PC-9 (cell line): ENCODE measurements at regions not wholly inside any gene's neighbourhood (a gene's known extent, or its start where the extent isn't known, plus 50 kb on each side); places are given as distances from the start of the nearest gene placed in this dataset.

ENCODE experiments used
- BruUV-seq: library from RNA; stranded (reverse); fragments of 400-500 nt; replicated peaks from 2 replicates; lab custom pipeline; 2021; lab: Mats Ljungman, UMichigan
- CTCF ChIA-PET: fragments of 300-600 bp; sonication (Branson Sonifier 250); formaldehyde crosslinking; loops from one replicate; lab custom pipeline; 2022; ENCODE audit warnings: antibody characterized with exemption; lab: Charles Lee
- POLR2A ChIA-PET: fragments of 300-600 bp; sonication (Branson Sonifier 250); formaldehyde crosslinking; loops from one replicate; lab custom pipeline; 2022; ENCODE audit warnings: antibody characterized with exemption; ENCODE audit not compliant: unreplicated experiment; lab: Charles Lee
- DNase-seq, 2 experiments: peaks; one replicate each; pipeline versions ENCODE4 v3.0.0 to v3.0.0-alpha.2; 2015 to 2022; ENCODE audit warnings: mixed read lengths in 1 of 2
- H2AFZ ChIP-seq: fragments of 200-600 bp; sonication (generic); 2 replicates; pipeline ENCODE4 v1.8.1; 2017; ENCODE audit warnings: antibody characterized with exemption
- H3F3A ChIP-seq: fragments of 200-600 bp; sonication (generic); 2 replicates; pipeline ENCODE4 v1.8.1; 2017; ENCODE audit warnings: antibody characterized with exemption, mild to moderate bottlenecking, low read depth; ENCODE audit not compliant: insufficient read depth
- H3K27ac ChIP-seq: fragments of 200-600 bp; sonication (generic); 2 replicates; pipeline ENCODE4 v1.6.1; 2016; ENCODE audit warnings: mixed run types
- H3K27me3 ChIP-seq: fragments of 200-600 bp; sonication (generic); 2 replicates; pipeline ENCODE4 v1.6.1; 2016; ENCODE audit warnings: low read depth, mixed run types; ENCODE audit not compliant: insufficient read depth
- H3K36me3 ChIP-seq: fragments of 200-600 bp; sonication (generic); 2 replicates; pipeline ENCODE4 v1.6.1; 2016; ENCODE audit warnings: low read depth, mixed run types
- H3K4me1 ChIP-seq: fragments of 200-600 bp; sonication (generic); replicated peaks from 2 replicates; pipeline ENCODE4 v1.6.1; 2016; ENCODE audit warnings: mixed run types; ENCODE audit not compliant: insufficient read depth
- H3K4me2 ChIP-seq: fragments of 200-600 bp; sonication (generic); 2 replicates; pipeline ENCODE4 v1.6.1; 2017; ENCODE audit warnings: mixed run types
- H3K4me3 ChIP-seq: fragments of 200-600 bp; sonication (generic); 2 replicates; pipeline ENCODE4 v1.6.1; 2016; ENCODE audit warnings: mixed run types
- H3K79me2 ChIP-seq: fragments of 200-600 bp; sonication (generic); 2 replicates; pipeline ENCODE4 v1.6.1; 2017; ENCODE audit warnings: low read depth, mixed run types
- H3K9me2 ChIP-seq: fragments of 200-600 bp; sonication (generic); 2 replicates; pipeline ENCODE4 v1.8.1; 2017; ENCODE audit warnings: mild to moderate bottlenecking; ENCODE audit not compliant: insufficient read depth
- H3K9me3 ChIP-seq: fragments of 200-600 bp; sonication (generic); 2 replicates; pipeline ENCODE4 v1.8.1; 2016; ENCODE audit warnings: low read depth; ENCODE audit not compliant: insufficient read depth
- H4K20me1 ChIP-seq: fragments of 200-600 bp; sonication (generic); 2 replicates; pipeline ENCODE4 v1.8.1; 2017; ENCODE audit not compliant: insufficient read depth
- EZH2 ChIP-seq: fragments of 200-600 bp; sonication (generic); IDR thresholded peaks from 2 replicates; pipeline ENCODE4 v1.8.0; 2017; ENCODE audit warnings: antibody characterized with exemption, low read depth
- intact Hi-C: fragments of 100-400 bp; cut with micrococcal nuclease; formaldehyde crosslinking; loops from one replicate; pipeline ENCODE4 v1.10.0; 2022; ENCODE audit not compliant: unreplicated experiment
- TF ChIP-seq, protein P1 (sequence below): fragments of 200-600 bp; sonication (generic); conservative IDR thresholded peaks from 2 replicates; pipeline ENCODE4 v1.6.1; 2017; ENCODE audit warnings: mixed run types, antibody characterized with exemption, mild to moderate bottlenecking, moderate library complexity

DNA sequence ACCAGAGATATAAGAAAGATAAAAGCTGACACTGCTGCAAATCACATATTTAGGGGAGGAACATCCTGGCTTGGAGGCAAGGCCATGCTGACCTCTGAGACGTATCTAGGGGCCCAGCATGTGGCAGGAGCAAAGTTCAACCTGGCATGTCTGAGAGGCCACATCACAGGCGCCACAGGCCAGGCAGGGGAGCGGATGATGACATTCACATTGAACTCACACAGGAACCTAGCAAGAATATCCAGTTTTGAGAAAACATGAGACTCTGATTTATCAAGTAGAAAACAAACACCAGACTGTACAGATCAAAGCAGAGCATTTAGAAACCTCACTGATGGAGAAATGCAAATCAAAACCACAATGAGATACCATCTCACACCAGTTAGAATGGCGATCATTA is 64.2 kb upstream of the STK32A start:
- H3K27ac ChIP-seq = no peak overlapping the region
- H3K4me2 ChIP-seq = no peak overlapping the region
- no peaks in the 10 kb centered on the region for H3F3A ChIP-seq
- no peak overlapping the region for H2AFZ ChIP-seq
- ChIA-PET POLR2A (no interaction called here), CTCF (no interaction called here)
- intact Hi-C loops = no loop called here
- H4K20me1 ChIP-seq = no peaks in the 10 kb centered on the region
- H3K36me3 ChIP-seq = no peaks in the 10 kb centered on the region
- H3K79me2 ChIP-seq = no peaks in the 10 kb centered on the region
- no peaks in the 10 kb centered on the region for H3K4me1 ChIP-seq
- no peaks in the 10 kb centered on the region for H3K9me2 ChIP-seq
- no TSS peak for BruUV-seq
- DNase-seq = peak in 1 of 2 experiments; percentile 50
- TF ChIP-seq EZH2 = no peak
- TF ChIP-seq, protein P1, sequence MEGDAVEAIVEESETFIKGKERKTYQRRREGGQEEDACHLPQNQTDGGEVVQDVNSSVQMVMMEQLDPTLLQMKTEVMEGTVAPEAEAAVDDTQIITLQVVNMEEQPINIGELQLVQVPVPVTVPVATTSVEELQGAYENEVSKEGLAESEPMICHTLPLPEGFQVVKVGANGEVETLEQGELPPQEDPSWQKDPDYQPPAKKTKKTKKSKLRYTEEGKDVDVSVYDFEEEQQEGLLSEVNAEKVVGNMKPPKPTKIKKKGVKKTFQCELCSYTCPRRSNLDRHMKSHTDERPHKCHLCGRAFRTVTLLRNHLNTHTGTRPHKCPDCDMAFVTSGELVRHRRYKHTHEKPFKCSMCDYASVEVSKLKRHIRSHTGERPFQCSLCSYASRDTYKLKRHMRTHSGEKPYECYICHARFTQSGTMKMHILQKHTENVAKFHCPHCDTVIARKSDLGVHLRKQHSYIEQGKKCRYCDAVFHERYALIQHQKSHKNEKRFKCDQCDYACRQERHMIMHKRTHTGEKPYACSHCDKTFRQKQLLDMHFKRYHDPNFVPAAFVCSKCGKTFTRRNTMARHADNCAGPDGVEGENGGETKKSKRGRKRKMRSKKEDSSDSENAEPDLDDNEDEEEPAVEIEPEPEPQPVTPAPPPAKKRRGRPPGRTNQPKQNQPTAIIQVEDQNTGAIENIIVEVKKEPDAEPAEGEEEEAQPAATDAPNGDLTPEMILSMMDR = no peak
- no peak overlapping the region for H3K4me3 ChIP-seq
- H3K27me3 ChIP-seq = no peaks in the 10 kb centered on the region
- no peaks in the 10 kb centered on the region for H3K9me3 ChIP-seq

DNA sequence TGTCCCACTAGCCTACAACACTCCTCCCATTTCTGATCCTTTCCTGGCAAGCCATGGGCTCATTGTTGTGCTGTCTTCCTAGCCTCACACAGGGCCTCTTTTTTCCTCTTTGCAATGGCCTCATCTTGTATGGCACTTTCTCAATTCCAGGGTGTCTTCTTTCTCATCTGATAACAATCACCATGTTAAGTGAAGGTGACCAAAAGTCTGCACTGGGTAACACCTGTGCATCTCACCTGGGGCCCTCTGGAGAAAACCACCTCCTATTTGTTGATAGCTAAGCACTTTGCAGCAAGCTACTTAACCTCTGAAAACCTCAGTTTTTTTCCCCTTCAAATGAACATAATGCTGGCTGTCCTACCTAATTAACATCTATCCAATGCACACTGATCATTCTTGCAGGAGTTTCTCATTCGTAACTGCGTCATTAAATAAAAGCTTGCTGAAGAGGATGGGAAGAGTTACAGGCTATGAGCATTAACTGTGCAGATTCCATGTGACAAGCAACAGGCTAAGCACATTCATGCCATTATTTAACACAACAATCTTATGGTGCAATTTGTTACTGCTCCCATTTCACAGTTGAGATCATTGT is 60.1 kb upstream of the STK32A start:
- no TSS peak for BruUV-seq
- no peak overlapping the region for H3K4me3 ChIP-seq
- H3K27me3 ChIP-seq = peaks cover under 1% of the 10 kb centered on the region; the same call in 1 of the 2 replicates
- TF ChIP-seq, protein P1 = no peak
- no peak for TF ChIP-seq EZH2
- no peaks in the 10 kb centered on the region for H4K20me1 ChIP-seq
- no peaks in the 10 kb centered on the region for H3F3A ChIP-seq
- H2AFZ ChIP-seq = no peak overlapping the region
- intact Hi-C loops = no loop called here
- no peaks in the 10 kb centered on the region for H3K36me3 ChIP-seq
- H3K79me2 ChIP-seq = no peaks in the 10 kb centered on the region
- ChIA-PET CTCF (no interaction called here), POLR2A (no interaction called here)
- no peak overlapping the region for H3K27ac ChIP-seq
- no peak overlapping the region for H3K4me2 ChIP-seq
- no peak for DNase-seq
- H3K4me1 ChIP-seq = no peaks in the 10 kb centered on the region
- H3K9me3 ChIP-seq = no peaks in the 10 kb centered on the region
- H3K9me2 ChIP-seq = no peaks in the 10 kb centered on the region

DNA sequence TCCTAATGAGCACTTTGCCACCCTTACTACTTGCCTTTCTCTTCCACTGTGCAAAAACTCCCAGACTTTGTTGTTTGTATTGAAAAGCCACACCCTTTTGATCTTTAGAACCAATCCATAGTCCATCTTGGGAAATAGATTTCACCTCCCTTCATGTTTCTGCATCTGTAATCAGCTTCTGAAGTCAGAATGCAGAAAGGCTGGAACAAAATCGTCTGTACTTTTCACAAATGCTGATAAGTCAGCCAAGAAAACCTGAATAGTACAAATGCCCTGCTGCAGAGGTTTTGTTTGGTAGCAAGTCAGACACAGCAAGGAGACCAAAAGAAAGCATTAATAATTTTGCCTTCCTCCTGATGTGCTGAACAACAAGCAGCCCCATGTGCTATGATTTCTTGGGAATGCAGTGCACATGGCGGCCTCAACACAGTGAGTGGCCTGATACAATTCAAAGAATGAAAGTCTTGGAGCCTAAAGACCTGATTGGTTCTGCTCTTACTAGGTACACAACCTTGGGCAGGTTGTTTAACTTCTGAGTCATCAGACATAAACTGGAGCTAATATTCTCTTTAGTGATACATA is 59.2 kb upstream of the STK32A start:
- H3F3A ChIP-seq = no peaks in the 10 kb centered on the region
- H3K4me3 ChIP-seq = no peak overlapping the region
- no peak for DNase-seq
- H3K27ac ChIP-seq = no peak overlapping the region
- no peak overlapping the region for H2AFZ ChIP-seq
- intact Hi-C loops = no loop called here
- H3K9me3 ChIP-seq = no peaks in the 10 kb centered on the region
- TF ChIP-seq, protein P1 = no peak
- no peak for TF ChIP-seq EZH2
- H3K79me2 ChIP-seq = no peaks in the 10 kb centered on the region
- BruUV-seq = no TSS peak
- H3K4me2 ChIP-seq = no peak overlapping the region
- no peaks in the 10 kb centered on the region for H4K20me1 ChIP-seq
- H3K36me3 ChIP-seq = no peaks in the 10 kb centered on the region
- ChIA-PET POLR2A (no interaction called here), CTCF (no interaction called here)
- H3K9me2 ChIP-seq = no peaks in the 10 kb centered on the region
- H3K27me3 ChIP-seq = peaks cover 6% of the 10 kb centered on the region
- no peaks in the 10 kb centered on the region for H3K4me1 ChIP-seq
